ENCODE measurements at regions not wholly inside any gene's neighbourhood (a gene's known extent, or its start where the extent isn't known, plus 50 kb on each side); places are given as distances from the start of the nearest gene placed in this dataset.

- TF ChIP-seq GATA2 (IDR thresholded peaks at IDR 0.05; ENCODE audit: low read depth, low read length) = no peak
- TF ChIP-seq GATA3 (IDR thresholded peaks at IDR 0.05; ENCODE audit: low read depth, low read length) = no peak
Observed at GRCh38 chr2:81505586-81505985, 1201.0 kb upstream of the LRRTM1 start.

GRCh38 chr2:81495556-81495955 lies 1191.0 kb upstream of the LRRTM1 start:
- TF ChIP-seq GATA2 (IDR thresholded peaks at IDR 0.05; ENCODE audit: low read depth, low read length) = no peak
- TF ChIP-seq GATA3 (IDR thresholded peaks at IDR 0.05; ENCODE audit: low read depth, low read length) = no peak

- TF ChIP-seq GATA2 (IDR thresholded peaks at IDR 0.05; ENCODE audit: low read depth, low read length) (no peak), GATA3 (IDR thresholded peaks at IDR 0.05; ENCODE audit: low read depth, low read length) (no peak)
Observed at GRCh38 chr2:81483254-81483653, 1178.7 kb upstream of the LRRTM1 start.

GRCh38 chr2:81481994-81482368 lies 1177.4 kb upstream of the LRRTM1 start:
- TF ChIP-seq GATA2 (IDR thresholded peaks at IDR 0.05; ENCODE audit: low read depth, low read length) = no peak
- TF ChIP-seq GATA3 (IDR thresholded peaks at IDR 0.05; ENCODE audit: low read depth, low read length) = no peak

- TF ChIP-seq GATA3 (IDR thresholded peaks at IDR 0.05; ENCODE audit: low read depth, low read length) (no peak), GATA2 (IDR thresholded peaks at IDR 0.05; ENCODE audit: low read depth, low read length) (no peak)
Observed at GRCh38 chr2:81481242-81481993, 1176.9 kb upstream of the LRRTM1 start.

- TF ChIP-seq GATA3 (IDR thresholded peaks at IDR 0.05; ENCODE audit: low read depth, low read length) (no peak), GATA2 (IDR thresholded peaks at IDR 0.05; ENCODE audit: low read depth, low read length) (no peak)
Observed at GRCh38 chr2:81467096-81467495, 1162.5 kb upstream of the LRRTM1 start.

- TF ChIP-seq GATA2 (IDR thresholded peaks at IDR 0.05; ENCODE audit: low read depth, low read length) (no peak), GATA3 (IDR thresholded peaks at IDR 0.05; ENCODE audit: low read depth, low read length) (no peak)
Observed at GRCh38 chr2:81462420-81462819, 1157.9 kb upstream of the LRRTM1 start.

- no peak for TF ChIP-seq GATA2 (IDR thresholded peaks at IDR 0.05; ENCODE audit: low read depth, low read length)
- TF ChIP-seq GATA3 (IDR thresholded peaks at IDR 0.05; ENCODE audit: low read depth, low read length) = no peak
Observed at GRCh38 chr2:81445176-81445575, 1140.6 kb upstream of the LRRTM1 start.

GRCh38 chr2:81437456-81438000 lies 1133.0 kb upstream of the LRRTM1 start:
- TF ChIP-seq GATA2 (IDR thresholded peaks at IDR 0.05; ENCODE audit: low read depth, low read length) = no peak
- TF ChIP-seq GATA3 (IDR thresholded peaks at IDR 0.05; ENCODE audit: low read depth, low read length) = no peak

GRCh38 chr2:81436256-81436655 lies 1131.7 kb upstream of the LRRTM1 start:
- TF ChIP-seq GATA3 (IDR thresholded peaks at IDR 0.05; ENCODE audit: low read depth, low read length) = no peak
- no peak for TF ChIP-seq GATA2 (IDR thresholded peaks at IDR 0.05; ENCODE audit: low read depth, low read length)

GRCh38 chr2:81412681-81413080 lies 1108.1 kb upstream of the LRRTM1 start:
- no peak for TF ChIP-seq GATA3 (IDR thresholded peaks at IDR 0.05; ENCODE audit: low read depth, low read length)
- no peak for TF ChIP-seq GATA2 (IDR thresholded peaks at IDR 0.05; ENCODE audit: low read depth, low read length)

GRCh38 chr2:81403508-81403907 lies 1099.0 kb upstream of the LRRTM1 start:
- TF ChIP-seq GATA2 (IDR thresholded peaks at IDR 0.05; ENCODE audit: low read depth, low read length) (no peak), GATA3 (IDR thresholded peaks at IDR 0.05; ENCODE audit: low read depth, low read length) (no peak)

GRCh38 chr2:81396417-81397019 lies 1092.0 kb upstream of the LRRTM1 start:
- no peak for TF ChIP-seq GATA2 (IDR thresholded peaks at IDR 0.05; ENCODE audit: low read depth, low read length)
- no peak for TF ChIP-seq GATA3 (IDR thresholded peaks at IDR 0.05; ENCODE audit: low read depth, low read length)

GRCh38 chr2:81395746-81396145 lies 1091.2 kb upstream of the LRRTM1 start:
- no peak for TF ChIP-seq GATA2 (IDR thresholded peaks at IDR 0.05; ENCODE audit: low read depth, low read length)
- TF ChIP-seq GATA3 (IDR thresholded peaks at IDR 0.05; ENCODE audit: low read depth, low read length) = no peak

- no peak for TF ChIP-seq GATA2 (IDR thresholded peaks at IDR 0.05; ENCODE audit: low read depth, low read length)
- no peak for TF ChIP-seq GATA3 (IDR thresholded peaks at IDR 0.05; ENCODE audit: low read depth, low read length)
Observed at GRCh38 chr2:81389203-81389602, 1084.7 kb upstream of the LRRTM1 start.

Data from SH-SY5Y (cell line).